ENCODE measurements at regions not wholly inside any gene's neighbourhood (a gene's known extent, or its start where the extent isn't known, plus 50 kb on each side); places are given as distances from the start of the nearest gene placed in this dataset.

DNA sequence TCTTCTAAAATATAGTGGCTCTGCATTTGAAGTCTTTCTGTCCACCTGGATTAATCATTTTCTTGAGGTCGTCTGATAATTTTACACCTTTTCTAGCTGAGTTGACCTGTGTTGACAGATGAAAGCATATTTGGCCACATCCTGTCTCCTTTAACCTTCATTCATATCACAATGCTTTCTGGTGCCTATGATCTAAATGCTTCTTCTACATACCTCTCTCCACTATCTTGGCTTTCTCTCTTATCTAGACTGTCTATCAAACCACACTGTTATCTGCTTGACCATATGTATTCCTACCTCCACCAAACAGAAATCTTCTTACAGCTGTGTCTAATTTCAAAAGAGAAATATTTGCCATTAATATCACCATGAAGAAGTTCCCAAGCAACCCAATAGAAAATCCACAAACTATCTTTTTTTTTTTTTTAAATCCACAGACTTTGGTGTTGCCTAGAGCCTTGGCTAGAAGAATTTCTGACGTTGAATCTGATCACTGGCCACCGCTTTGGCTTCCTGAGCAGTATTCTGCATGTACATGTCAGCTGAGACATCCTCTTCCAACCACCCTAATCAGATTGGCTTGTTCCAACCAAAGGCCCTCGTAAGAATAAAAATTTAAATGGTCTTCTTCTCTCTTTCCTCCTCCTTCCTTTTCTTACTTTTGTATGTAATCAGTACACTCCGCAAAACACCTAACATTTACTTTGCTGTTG, 66.3 kb upstream of the SP4 start:
- TF ChIP-seq POLR2AphosphoS5 (IDR thresholded peaks at IDR 0.05), result no peak
- TF ChIP-seq EP300 (IDR thresholded peaks at IDR 0.05), result no peak
- TF ChIP-seq POLR2A (IDR thresholded peaks at IDR 0.05), result no peak
- TF ChIP-seq, protein P1, sequence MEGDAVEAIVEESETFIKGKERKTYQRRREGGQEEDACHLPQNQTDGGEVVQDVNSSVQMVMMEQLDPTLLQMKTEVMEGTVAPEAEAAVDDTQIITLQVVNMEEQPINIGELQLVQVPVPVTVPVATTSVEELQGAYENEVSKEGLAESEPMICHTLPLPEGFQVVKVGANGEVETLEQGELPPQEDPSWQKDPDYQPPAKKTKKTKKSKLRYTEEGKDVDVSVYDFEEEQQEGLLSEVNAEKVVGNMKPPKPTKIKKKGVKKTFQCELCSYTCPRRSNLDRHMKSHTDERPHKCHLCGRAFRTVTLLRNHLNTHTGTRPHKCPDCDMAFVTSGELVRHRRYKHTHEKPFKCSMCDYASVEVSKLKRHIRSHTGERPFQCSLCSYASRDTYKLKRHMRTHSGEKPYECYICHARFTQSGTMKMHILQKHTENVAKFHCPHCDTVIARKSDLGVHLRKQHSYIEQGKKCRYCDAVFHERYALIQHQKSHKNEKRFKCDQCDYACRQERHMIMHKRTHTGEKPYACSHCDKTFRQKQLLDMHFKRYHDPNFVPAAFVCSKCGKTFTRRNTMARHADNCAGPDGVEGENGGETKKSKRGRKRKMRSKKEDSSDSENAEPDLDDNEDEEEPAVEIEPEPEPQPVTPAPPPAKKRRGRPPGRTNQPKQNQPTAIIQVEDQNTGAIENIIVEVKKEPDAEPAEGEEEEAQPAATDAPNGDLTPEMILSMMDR (IDR thresholded peaks at IDR 0.05), result no peak
- WGBS, 2 donors, result 77 to 84% methylated on average over 5 of the region's 5 CpGs
- H3K9me3 ChIP-seq, result no peaks in the 10 kb centered on the region
- H3K4me3 ChIP-seq, result no peak overlapping the region
- intact Hi-C loops (cut with DNase I), result no loop called here
- no peaks in the 10 kb centered on the region for H3K4me1 ChIP-seq
- H3K36me3 ChIP-seq, result no peaks in the 10 kb centered on the region
- DNase-seq, result no peak
- H3K27ac ChIP-seq, result no peak overlapping the region
- no peaks in the 10 kb centered on the region for H3K27me3 ChIP-seq

DNA sequence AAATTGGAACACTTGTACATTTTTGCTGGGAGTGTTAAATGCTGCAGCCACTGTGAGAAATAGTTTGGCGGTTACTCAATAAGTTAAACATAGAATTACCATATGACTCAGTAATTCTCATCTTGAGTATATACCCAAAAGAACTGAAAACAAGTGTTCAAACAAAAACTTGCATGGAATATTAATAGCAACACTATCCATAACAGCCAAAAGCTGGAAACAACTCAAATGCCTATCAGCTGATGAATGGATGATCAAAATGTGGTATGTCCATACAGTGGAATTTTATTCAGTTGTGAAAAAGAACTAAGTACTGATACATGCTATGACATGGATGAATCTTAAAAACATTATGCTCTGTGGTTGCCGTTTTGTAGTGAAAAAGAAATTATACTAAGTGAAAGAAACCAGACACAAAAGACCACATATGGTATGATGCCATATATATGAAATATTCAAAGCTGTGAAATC, 63.0 kb upstream of the SP4 start:
- WGBS, 2 donors, result 88 to 89% methylated on average over 2 of the region's 2 CpGs
- intact Hi-C loops (cut with DNase I), result no loop called here
- no peak for DNase-seq

DNA sequence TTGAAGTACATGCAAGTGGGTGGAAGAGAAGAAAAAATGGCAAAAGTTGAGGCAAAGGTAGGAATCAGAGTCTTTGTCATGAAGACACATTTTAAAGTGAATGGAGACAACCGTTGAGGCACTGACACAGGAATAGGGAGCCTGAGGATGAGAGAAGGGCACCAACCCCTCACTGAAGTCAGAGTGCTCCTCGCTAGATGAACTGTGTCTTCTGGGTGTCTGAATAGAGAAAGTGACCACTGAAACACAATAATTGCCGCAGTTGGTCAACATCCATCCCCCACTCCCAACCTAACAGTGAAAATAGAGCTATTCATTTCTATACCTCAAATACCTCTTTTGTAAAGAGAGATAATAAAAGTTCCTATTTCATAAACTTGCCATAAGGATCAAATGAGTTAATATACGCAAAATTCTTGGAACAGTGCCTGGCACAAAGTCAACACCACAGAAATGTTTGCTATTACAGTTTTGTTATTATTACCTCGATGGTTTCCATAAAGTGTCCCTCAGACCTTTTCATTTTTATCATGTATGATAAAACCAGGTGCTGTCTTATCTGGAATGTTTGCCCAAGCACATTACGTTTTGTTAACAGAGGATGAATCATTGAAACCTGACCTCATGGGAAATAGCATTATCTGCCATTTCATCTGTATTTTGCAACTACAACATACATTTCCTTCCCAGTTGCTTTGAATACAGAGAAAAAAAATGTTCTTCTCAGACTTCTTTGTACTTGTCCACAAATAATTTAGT, 61.8 kb upstream of the SP4 start:
- no peaks in the 10 kb centered on the region for H3K36me3 ChIP-seq
- H3K4me3 ChIP-seq, result no peak overlapping the region
- intact Hi-C loops (cut with DNase I), result no loop called here
- no peak overlapping the region for H3K27ac ChIP-seq
- TF ChIP-seq, protein P1 (IDR thresholded peaks at IDR 0.05), result no peak
- TF ChIP-seq POLR2A (IDR thresholded peaks at IDR 0.05) (no peak), EP300 (IDR thresholded peaks at IDR 0.05) (no peak), POLR2AphosphoS5 (IDR thresholded peaks at IDR 0.05) (no peak)
- H3K27me3 ChIP-seq, result no peaks in the 10 kb centered on the region
- no peak for DNase-seq
- no peaks in the 10 kb centered on the region for H3K4me1 ChIP-seq
- H3K9me3 ChIP-seq, result no peaks in the 10 kb centered on the region
- WGBS, 2 donors, result 13 to 60% methylated on average over 6 of the region's 6 CpGs

More for the DNA sequence above, 63.0 kb upstream of the SP4 start:
- Histone ChIP-seq H3K27me3 (no peaks in the 10 kb centered on the region), H3K4me1 (no peaks in the 10 kb centered on the region), H3K27ac (no peak overlapping the region), H3K4me3 (no peak overlapping the region), H3K36me3 (no peaks in the 10 kb centered on the region), H3K9me3 (no peaks in the 10 kb centered on the region)
- TF ChIP-seq POLR2A (IDR thresholded peaks at IDR 0.05) (no peak), EP300 (IDR thresholded peaks at IDR 0.05) (no peak), POLR2AphosphoS5 (IDR thresholded peaks at IDR 0.05) (no peak)
- TF ChIP-seq, protein P1 (IDR thresholded peaks at IDR 0.05), result no peak

DNA sequence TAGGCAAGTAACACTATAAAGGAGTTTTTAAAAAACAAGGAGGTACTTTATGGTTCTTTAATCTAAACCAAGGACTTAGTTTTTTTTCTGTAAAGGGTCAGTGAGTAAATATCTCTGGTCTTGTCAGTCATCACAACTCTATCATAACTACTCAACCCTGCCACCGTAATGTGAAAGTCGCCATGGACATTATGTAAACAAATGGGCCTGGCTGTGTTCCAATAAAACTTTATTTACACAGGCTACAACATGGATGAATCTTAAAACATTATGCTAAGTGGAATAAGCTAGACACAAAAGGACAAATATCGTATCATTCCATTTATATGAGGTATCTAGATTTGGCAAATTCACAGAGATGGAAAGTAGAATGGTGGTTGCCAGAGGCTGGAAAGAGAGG, 60.8 kb upstream of the SP4 start:
- TF ChIP-seq, protein P1 (IDR thresholded peaks at IDR 0.05), result no peak
- TF ChIP-seq POLR2A (IDR thresholded peaks at IDR 0.05) (no peak), POLR2AphosphoS5 (IDR thresholded peaks at IDR 0.05) (no peak), EP300 (IDR thresholded peaks at IDR 0.05) (no peak)
- no peak overlapping the region for H3K4me3 ChIP-seq
- 20 to 59% methylated on average over 3 of the region's 3 CpGs for WGBS, 2 donors
- no peaks in the 10 kb centered on the region for H3K27me3 ChIP-seq
- no peaks in the 10 kb centered on the region for H3K4me1 ChIP-seq
- H3K9me3 ChIP-seq, result no peaks in the 10 kb centered on the region
- intact Hi-C loops (cut with DNase I), result no loop called here
- H3K27ac ChIP-seq, result no peak overlapping the region
- no peaks in the 10 kb centered on the region for H3K36me3 ChIP-seq
- DNase-seq, result no peak

Data from sigmoid colon (tissue), 6 donors.